ENCODE measurements at regions not wholly inside any gene's neighbourhood (a gene's known extent, or its start where the extent isn't known, plus 50 kb on each side); places are given as distances from the start of the nearest gene placed in this dataset.
"Not testable (repeated sequence)": the region's sequence is repeated elsewhere in the genome, so short reads cannot be mapped to it uniquely, and the experiment has no call there.

DNA sequence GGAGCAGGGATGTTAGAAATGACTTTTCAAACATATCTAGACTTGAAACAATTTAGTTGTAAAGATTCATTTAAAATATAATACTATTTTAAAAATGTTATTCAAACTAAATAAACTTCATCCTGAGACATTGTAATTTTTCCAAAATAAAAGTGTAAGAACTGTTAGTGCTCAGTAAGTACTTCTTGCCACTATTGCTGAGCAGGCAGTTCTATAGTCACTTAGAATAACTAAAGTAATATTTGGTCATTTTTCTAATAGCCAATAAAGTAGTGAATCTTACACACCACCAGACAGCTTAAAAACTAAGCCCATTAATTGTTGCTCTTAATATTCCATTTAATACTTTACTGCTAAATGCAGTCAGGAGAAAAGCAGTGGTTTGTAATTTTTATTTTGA, 1120.0 kb upstream of the CDH10 start:
- POLR2A ChIA-PET: no interaction called here
- no peaks in the 10 kb centered on the region for H3K36me3 Mint-ChIP-seq
- no peak overlapping the region for H3K4me3 Mint-ChIP-seq
- no peaks in the 10 kb centered on the region for H3K27me3 Mint-ChIP-seq
- H3K27ac Mint-ChIP-seq: no peak overlapping the region
- DNase-seq: no peak
- no peak for ATAC-seq
- H3K9me3 Mint-ChIP-seq: peaks cover 2 to 23% (median 11%) of the 10 kb centered on the region in 9 donors
- H3K4me1 Mint-ChIP-seq: no peaks in the 10 kb centered on the region

DNA sequence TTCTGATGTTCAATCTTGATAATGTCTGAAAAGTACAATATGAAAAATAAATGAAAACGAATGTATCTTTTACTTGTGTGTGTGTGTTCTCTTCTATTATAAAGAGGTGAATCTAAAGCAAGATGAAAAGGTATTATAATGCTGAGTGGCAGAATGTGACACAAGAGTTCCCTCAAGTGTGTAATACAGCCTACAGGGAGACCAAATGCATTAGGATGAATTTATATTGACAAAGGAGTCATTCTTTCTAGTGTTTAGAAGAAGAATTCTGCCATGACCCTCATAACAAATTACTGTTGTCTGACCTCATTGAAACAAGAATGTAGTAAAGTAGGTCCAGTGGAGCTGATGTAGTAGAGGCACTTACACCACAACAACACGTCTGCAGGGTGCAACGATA, 1119.0 kb upstream of the CDH10 start:
- Mint-ChIP-seq H3K4me1 (no peaks in the 10 kb centered on the region), H3K9me3 (peaks cover 0 to 18% (median 9%) of the 10 kb centered on the region in 9 donors), H3K27ac (no peak overlapping the region), H3K27me3 (no peaks in the 10 kb centered on the region), H3K36me3 (no peaks in the 10 kb centered on the region), H3K4me3 (no peak overlapping the region)
- DNase-seq: no peak
- no peak for ATAC-seq
- POLR2A ChIA-PET: no interaction called here

DNA sequence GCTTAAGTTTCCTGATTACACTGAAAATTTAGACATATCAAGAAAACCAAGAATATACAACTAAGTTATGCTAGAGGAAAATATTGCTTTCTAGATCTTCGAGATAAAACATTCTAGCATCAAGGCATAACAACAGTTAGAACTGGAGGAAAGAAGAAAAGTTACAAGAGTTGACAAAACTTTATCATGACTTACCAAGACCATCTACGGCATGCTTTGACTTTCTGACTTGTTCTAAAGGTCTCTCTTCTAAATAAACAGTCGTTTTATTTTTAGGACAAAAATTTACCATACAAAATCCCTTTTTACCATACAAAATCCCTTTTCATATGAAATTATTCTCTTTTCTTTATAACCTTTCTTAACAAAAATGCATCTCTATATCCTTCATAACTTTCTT, 1110.1 kb upstream of the CDH10 start:
- peaks cover 0 to 11% (median 0%) of the 10 kb centered on the region in 3 donors for H3K36me3 Mint-ChIP-seq
- no peaks in the 10 kb centered on the region for H3K27me3 Mint-ChIP-seq
- no peaks in the 10 kb centered on the region for H3K4me1 Mint-ChIP-seq
- ATAC-seq (no peak), DNase-seq (no peak)
- no peak overlapping the region for H3K4me3 Mint-ChIP-seq
- no peak overlapping the region for H3K27ac Mint-ChIP-seq
- H3K9me3 Mint-ChIP-seq: peaks cover 15 to 39% (median 28%) of the 10 kb centered on the region in 9 donors
- POLR2A ChIA-PET: no interaction called here

DNA sequence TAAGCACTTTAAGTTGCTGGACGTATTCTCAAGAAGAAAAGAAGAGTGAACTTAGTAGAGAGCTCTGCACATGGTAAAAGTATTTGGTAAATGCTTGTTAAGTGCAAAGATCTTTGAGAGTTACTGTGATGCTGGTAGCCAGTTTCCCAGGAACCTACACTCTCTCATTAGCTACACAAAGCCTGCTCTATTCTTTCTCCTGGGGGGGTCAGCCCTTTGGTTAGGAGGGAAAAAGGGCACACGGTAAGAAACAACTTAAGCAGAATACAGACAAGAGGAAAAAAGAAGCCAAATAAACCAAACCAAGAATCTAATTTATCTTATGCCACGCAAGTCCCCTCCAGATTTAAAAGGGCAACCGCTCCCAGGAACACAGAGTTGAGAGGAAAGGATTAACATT, 1100.1 kb upstream of the CDH10 start:
- H3K27ac Mint-ChIP-seq: no peak overlapping the region
- ATAC-seq (no peak), DNase-seq (no peak)
- no peaks in the 10 kb centered on the region for H3K27me3 Mint-ChIP-seq
- POLR2A ChIA-PET: no interaction called here
- no peaks in the 10 kb centered on the region for H3K4me1 Mint-ChIP-seq
- H3K9me3 Mint-ChIP-seq: peaks cover 1 to 23% (median 9%) of the 10 kb centered on the region in 9 donors
- H3K4me3 Mint-ChIP-seq: no peak overlapping the region
- no peaks in the 10 kb centered on the region for H3K36me3 Mint-ChIP-seq

DNA sequence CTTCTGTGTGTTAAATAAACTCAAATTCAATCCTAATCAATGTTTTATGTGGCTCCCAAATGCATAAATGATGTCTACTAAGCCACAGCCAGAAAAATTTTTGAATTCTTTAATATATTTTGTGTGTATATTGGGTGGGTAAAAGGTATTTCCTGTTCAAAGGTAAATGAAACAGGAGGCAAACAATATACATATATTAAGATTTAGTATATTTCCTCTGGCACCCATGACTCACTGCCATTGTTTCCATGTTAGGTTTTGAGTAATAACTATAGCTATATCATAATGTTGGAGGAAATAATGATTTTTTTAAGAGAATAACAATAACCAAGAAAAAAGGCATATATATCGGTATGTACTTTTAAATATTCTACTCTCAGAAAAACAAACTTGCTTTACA, 1071.9 kb upstream of the CDH10 start:
- no peaks in the 10 kb centered on the region for H3K36me3 Mint-ChIP-seq
- peaks cover 0 to 15% (median 6%) of the 10 kb centered on the region in 9 donors for H3K9me3 Mint-ChIP-seq
- H3K27ac Mint-ChIP-seq: no peak overlapping the region
- POLR2A ChIA-PET: no interaction called here
- no peak for DNase-seq
- H3K27me3 Mint-ChIP-seq: no peaks in the 10 kb centered on the region
- ATAC-seq: no peak
- no peaks in the 10 kb centered on the region for H3K4me1 Mint-ChIP-seq
- H3K4me3 Mint-ChIP-seq: no peak overlapping the region

DNA sequence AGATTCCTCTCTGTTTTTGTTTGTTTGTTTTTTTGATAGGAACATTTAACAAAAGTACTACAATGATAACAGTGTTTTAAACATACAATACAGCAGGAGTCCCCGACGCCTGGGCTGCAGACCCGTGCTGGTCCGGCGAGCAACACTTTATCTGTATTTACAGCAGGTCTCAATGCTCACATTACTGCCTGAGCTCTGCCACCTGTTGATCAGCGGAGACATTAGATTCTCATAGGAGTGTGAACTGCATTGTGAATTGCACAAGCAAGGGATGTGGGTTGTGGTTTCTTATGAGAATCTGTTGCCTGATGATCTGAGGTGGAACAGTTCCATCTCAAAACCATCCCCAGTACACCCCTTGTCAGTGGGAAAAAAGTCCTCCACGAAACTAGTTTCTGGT, 1068.5 kb upstream of the CDH10 start:
- DNase-seq: no peak
- Mint-ChIP-seq H3K36me3 (no peaks in the 10 kb centered on the region), H3K4me1 (no peaks in the 10 kb centered on the region)

DNA sequence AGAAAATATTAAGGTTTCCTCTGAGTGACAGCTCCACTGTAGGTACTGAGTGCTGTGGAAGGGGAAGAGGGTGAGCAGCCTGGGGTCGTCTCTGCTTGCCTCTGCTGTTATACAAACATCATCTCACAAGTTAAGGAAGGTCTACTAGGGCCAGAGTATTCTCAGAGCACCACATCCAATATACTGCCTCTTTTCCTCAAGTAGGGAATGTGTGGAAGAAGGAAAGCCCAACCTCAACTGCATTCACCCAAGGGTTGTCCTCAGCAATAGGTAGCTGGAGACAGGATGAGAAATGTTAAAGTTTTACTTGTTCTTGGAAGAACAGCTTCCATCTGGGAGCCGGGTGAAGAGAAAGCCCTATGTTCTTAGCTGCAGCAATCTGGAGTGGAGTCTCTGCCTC, 1062.3 kb upstream of the CDH10 start:
- Mint-ChIP-seq H3K9me3 (peaks cover 2 to 33% (median 11%) of the 10 kb centered on the region in 9 donors), H3K27ac (no peak overlapping the region), H3K27me3 (no peaks in the 10 kb centered on the region), H3K36me3 (no peaks in the 10 kb centered on the region), H3K4me3 (no peak overlapping the region), H3K4me1 (no peaks in the 10 kb centered on the region)
- ATAC-seq (no peak), DNase-seq (no peak)
- POLR2A ChIA-PET: no interaction called here

More for the DNA sequence above, 1068.5 kb upstream of the CDH10 start:
- Mint-ChIP-seq H3K9me3 (peaks cover 0 to 15% (median 3%) of the 10 kb centered on the region in 9 donors), H3K27ac (no peak overlapping the region), H3K4me3 (no peak overlapping the region), H3K27me3 (no peaks in the 10 kb centered on the region)
- ATAC-seq: no peak
- POLR2A ChIA-PET: no interaction called here

DNA sequence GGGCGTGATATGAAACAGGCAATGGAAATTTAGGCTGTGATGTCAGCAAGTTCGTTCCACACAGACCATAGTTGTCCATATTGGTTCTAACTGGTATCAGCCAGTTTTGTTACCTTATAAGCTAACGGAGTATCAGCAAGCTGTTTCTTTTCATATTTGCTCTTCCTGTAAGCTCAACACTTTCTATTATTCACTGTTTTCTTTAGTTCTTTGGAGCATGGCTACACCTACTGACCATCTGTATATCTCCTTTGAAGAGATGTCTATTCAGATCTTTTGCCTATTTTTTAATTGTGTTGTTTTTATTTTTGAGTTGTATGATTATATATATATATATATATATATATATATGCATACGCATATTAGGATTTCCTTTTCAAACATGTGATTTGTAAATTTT, 1057.2 kb upstream of the CDH10 start:
- H3K36me3 Mint-ChIP-seq: no peaks in the 10 kb centered on the region
- ATAC-seq: no peak

DNA sequence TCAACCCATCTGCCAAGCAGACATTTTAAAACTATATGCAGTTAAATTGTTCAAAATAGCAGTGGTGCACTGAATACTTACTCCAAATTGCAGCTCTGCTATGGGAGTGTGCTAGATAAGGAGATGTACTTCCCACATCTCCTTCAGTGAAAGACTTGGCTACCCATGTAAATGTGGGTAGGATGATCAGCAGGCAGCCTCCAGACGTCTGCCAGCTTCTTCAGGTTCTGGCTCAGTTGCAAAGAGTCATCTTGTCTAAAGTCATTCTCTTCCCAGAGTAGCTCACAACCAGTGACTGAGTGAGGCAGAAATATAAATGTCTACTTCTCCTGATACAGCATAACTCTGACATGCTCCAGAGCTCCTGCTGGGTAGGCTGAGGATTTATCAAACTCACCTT, 1050.0 kb upstream of the CDH10 start:
- no peaks in the 10 kb centered on the region for H3K4me1 Mint-ChIP-seq
- H3K4me3 Mint-ChIP-seq: no peak overlapping the region
- H3K27ac Mint-ChIP-seq: no peak overlapping the region
- H3K9me3 Mint-ChIP-seq: peaks cover 0 to 23% (median 2%) of the 10 kb centered on the region in 9 donors
- POLR2A ChIA-PET: no interaction called here
- DNase-seq (no peak), ATAC-seq (no peak)
- no peaks in the 10 kb centered on the region for H3K27me3 Mint-ChIP-seq
- H3K36me3 Mint-ChIP-seq: no peaks in the 10 kb centered on the region

More for the DNA sequence above, 1057.2 kb upstream of the CDH10 start:
- Mint-ChIP-seq H3K9me3 (peaks cover under 1 to 22% (median 10%) of the 10 kb centered on the region in 9 donors), H3K27me3 (no peaks in the 10 kb centered on the region), H3K27ac (no peak overlapping the region), H3K4me3 (no peak overlapping the region), H3K4me1 (no peaks in the 10 kb centered on the region)
- no peak for DNase-seq
- POLR2A ChIA-PET: no interaction called here

DNA sequence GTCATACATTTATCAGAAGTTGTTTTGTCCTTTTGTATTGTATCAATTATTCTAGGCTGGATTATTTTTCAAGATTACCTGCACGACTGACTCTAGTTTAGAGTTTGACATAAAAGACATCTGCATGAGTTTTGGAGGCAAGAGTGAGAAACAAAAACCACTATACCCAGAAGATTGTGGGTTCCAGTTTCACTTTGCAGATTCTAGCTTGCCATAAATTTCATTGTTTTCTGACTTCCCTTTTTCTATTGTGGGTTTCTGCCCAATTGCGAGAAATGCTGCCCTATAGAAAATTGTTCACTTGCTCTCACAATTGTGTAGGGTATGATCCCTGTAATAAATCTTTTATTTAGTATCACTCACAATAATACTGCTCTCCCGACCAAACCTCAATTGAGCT, 1043.4 kb upstream of the CDH10 start:
- POLR2A ChIA-PET: no interaction called here
- no peak for ATAC-seq

DNA sequence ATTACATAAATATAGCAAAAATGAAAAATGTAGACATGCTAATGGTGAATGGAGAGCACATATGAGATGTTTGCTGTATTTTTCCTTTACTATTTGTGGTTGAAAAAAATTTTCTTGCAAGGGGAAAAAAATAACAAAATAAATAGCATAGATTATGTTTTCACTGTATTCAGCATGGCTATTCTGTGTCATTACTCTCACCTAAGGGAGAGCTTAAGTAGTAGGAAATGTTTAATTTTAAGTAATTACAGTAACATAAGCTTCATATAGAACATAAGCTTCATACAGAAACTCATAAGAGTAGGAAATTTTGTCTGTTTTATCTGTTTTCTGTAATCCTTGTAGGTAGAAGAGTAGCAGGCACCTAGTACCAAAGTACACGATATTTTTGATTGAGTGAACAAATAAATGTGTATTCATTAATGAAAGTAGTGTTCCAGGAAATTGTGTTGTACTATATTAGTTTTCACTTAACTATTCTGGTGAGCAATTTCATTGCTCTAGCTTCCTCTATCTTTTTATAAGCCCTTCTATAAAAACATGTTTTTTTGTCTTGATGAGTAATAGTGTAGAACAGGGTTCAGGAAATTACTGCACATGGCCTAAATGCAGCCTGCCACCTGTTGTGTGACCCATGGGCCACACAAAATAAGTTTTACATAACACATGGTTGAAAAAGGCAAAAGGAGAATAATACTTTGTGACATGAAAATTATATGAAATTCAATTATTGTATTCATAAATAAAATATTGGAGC, 1025.0 kb upstream of the CDH10 start:
- DNase-seq: no peak
- no peaks in the 10 kb centered on the region for H3K4me1 Mint-ChIP-seq

More for the DNA sequence above, 1043.4 kb upstream of the CDH10 start:
- Mint-ChIP-seq H3K36me3 (no peaks in the 10 kb centered on the region), H3K27me3 (no peaks in the 10 kb centered on the region), H3K27ac (no peak overlapping the region), H3K4me1 (no peaks in the 10 kb centered on the region), H3K9me3 (peaks cover 0 to 19% (median 2%) of the 10 kb centered on the region in 9 donors), H3K4me3 (no peak overlapping the region)
- no peak for DNase-seq

DNA sequence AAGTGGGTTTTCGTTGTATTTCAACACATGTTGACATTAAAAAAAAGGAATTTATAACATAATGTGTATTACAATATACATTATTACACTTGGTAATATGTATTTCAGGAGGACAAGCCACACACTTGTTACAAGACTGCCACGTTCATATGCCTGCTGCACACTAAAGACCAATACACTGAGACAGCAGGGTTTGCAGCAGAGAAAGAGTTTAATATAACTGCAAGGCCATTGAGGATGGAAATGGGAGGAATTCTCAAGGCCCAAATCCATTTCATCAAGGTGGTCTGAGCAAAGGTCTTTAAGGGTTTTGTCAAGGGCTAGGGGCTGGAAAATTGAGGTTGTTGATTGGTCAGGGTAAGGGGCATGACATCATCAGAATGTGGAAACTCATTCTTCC, 1017.8 kb upstream of the CDH10 start:
- no peaks in the 10 kb centered on the region for H3K27me3 Mint-ChIP-seq
- POLR2A ChIA-PET: no interaction called here
- peaks cover 5 to 31% (median 13%) of the 10 kb centered on the region in 9 donors for H3K9me3 Mint-ChIP-seq
- no peak for ATAC-seq
- H3K36me3 Mint-ChIP-seq: no peaks in the 10 kb centered on the region
- no peak for DNase-seq
- H3K27ac Mint-ChIP-seq: no peak overlapping the region
- H3K4me3 Mint-ChIP-seq: no peak overlapping the region
- H3K4me1 Mint-ChIP-seq: no peaks in the 10 kb centered on the region

More for the DNA sequence above, 1025.0 kb upstream of the CDH10 start:
- H3K27me3 Mint-ChIP-seq: no peaks in the 10 kb centered on the region
- no peaks in the 10 kb centered on the region for H3K36me3 Mint-ChIP-seq
- H3K9me3 Mint-ChIP-seq: peaks cover 6 to 48% (median 21%) of the 10 kb centered on the region in 9 donors
- POLR2A ChIA-PET: no interaction called here
- no peak overlapping the region for H3K4me3 Mint-ChIP-seq
- H3K27ac Mint-ChIP-seq: no peak overlapping the region
- ATAC-seq: no peak

DNA sequence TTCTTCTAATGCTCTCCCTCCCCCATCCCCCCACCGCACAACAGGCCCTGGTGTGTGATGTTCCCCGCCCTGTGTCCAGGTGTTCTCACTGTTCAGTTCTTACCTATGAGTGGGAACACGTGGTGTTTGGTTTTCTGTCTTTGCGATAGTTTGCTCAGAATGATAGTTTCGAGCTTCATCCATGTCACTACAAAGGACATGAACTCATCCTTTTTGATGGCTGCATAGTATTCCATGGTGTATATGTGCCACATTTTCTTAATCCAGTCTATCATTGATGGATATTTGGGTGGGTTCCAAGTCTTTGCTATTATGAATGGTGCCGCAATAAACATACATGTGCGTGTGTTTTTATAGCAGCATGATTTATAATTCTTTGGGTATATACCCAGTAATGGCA, 1005.5 kb upstream of the CDH10 start:
- H3K27me3 Mint-ChIP-seq, H3K27ac Mint-ChIP-seq, POLR2A ChIA-PET: not testable (repeated sequence)

DNA sequence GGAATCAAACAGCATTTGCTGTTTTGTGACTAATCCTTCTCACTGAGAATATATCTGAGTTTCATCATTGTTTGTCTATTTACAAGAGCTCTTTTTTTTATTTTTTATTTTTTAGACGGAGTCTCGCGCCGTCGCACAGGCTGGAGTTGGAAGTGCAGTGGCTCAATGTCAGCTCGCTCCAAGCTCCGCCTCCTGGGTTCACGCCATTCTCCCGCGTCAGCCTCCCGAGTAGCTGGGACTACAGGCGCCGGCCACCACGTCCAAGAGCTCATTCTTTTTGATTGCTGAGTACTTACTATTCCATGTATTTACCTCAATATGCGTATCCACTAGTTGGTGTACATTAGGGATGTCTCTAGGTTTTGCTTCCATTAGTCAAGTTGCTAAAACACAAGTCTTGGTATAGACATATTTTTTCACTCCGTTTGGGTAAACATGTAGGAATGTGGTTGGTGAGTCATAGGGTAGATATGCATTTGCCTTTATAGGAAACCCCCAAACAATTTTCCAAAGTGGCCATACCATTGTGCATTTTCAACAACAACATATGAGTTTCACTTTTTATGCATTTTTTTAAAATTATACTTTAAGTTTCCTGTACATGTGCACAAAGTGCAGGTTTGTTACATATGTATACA, 1005.0 kb upstream of the CDH10 start:
- H3K4me1 Mint-ChIP-seq: no peaks in the 10 kb centered on the region
- no peaks in the 10 kb centered on the region for H3K27me3 Mint-ChIP-seq
- no peak overlapping the region for H3K4me3 Mint-ChIP-seq
- peaks cover 3 to 69% (median 29%) of the 10 kb centered on the region in 9 donors for H3K9me3 Mint-ChIP-seq
- DNase-seq (no peak), ATAC-seq (no peak)
- H3K36me3 Mint-ChIP-seq: peaks cover 0 to 6% (median 0%) of the 10 kb centered on the region in 3 donors
- H3K27ac Mint-ChIP-seq: no peak overlapping the region
- POLR2A ChIA-PET: no interaction called here

More for the DNA sequence above, 1005.5 kb upstream of the CDH10 start:
- not testable (repeated sequence) for DNase-seq, H3K4me3 Mint-ChIP-seq, H3K4me1 Mint-ChIP-seq, ATAC-seq, H3K36me3 Mint-ChIP-seq
- H3K9me3 Mint-ChIP-seq: peaks cover 1 to 73% (median 33%) of the 10 kb centered on the region in 9 donors

Measured in naive thymus-derived CD8-positive, alpha-beta T cell (primary cell).